Liver (tissue), 8 donors: ENCODE measurements at regions not wholly inside any gene's neighbourhood (a gene's known extent, or its start where the extent isn't known, plus 50 kb on each side); places are given as distances from the start of the nearest gene placed in this dataset.

Experiments
- DNase-seq: peaks from one replicate; pipeline ENCODE4 v3.0.0-alpha.2; 2017; ENCODE audit warnings: low spot score
- H3K27ac ChIP-seq, 2 donors: one replicate each; pipeline ENCODE4 v1.7.0; 2013; ENCODE audit warnings: inconsistent platforms in 2 of 2, low read length in 2 of 2, control low read depth in 1 of 2, low read depth in 1 of 2, mild to moderate bottlenecking in 1 of 2
- H3K27me3 ChIP-seq, 4 donors: one replicate each; pipeline versions ENCODE4 v1.6.1 to v1.7.0; 2013; ENCODE audit warnings: low read length in 3 of 4, inconsistent platforms in 1 of 4, mild to moderate bottlenecking in 1 of 4, moderate library complexity in 1 of 4; ENCODE audit not compliant: control insufficient read depth in 4 of 4, insufficient read depth in 4 of 4
- H3K36me3 ChIP-seq, 4 donors: one replicate each; pipeline versions ENCODE4 v1.6.1 to v1.7.0; 2013; ENCODE audit warnings: low read length in 3 of 4, mild to moderate bottlenecking in 3 of 4, low read depth in 1 of 4, moderate library complexity in 1 of 4; ENCODE audit not compliant: control insufficient read depth in 4 of 4, insufficient read depth in 3 of 4
- H3K4me1 ChIP-seq, 4 donors: one replicate each; pipeline versions ENCODE4 v1.6.1 to v1.7.0; 2013; ENCODE audit warnings: low read length in 3 of 4, mild to moderate bottlenecking in 3 of 4, moderate library complexity in 1 of 4; ENCODE audit not compliant: control insufficient read depth in 4 of 4, insufficient read depth in 4 of 4
- H3K4me3 ChIP-seq, 3 donors: one replicate each; pipeline versions ENCODE4 v1.6.1 to v1.7.0; 2013; ENCODE audit warnings: low read length in 3 of 3, control low read depth in 1 of 3, low read depth in 1 of 3, mild to moderate bottlenecking in 1 of 3
- H3K9ac ChIP-seq, 2 donors: one replicate each; pipeline ENCODE4 v1.7.0; 2013; ENCODE audit warnings: low read length in 2 of 2, mild to moderate bottlenecking in 2 of 2, moderate library complexity in 2 of 2, control low read depth in 1 of 2, low read depth in 1 of 2
- H3K9me3 ChIP-seq, 4 donors: one replicate each; pipeline versions ENCODE4 v1.6.1 to v1.7.0; 2013; ENCODE audit warnings: low read length in 3 of 4; ENCODE audit not compliant: control insufficient read depth in 4 of 4
- EGR1 ChIP-seq, 2 donors: IDR thresholded peaks; 2 replicates each; pipeline ENCODE4 v1.6.1; 2016 to 2018; ENCODE audit warnings: antibody characterized with exemption in 2 of 2, low read depth in 2 of 2
- FOXA1 ChIP-seq: IDR thresholded peaks from 2 replicates; pipeline ENCODE4 v1.6.1; 2016; ENCODE audit warnings: antibody characterized with exemption
- FOXA2 ChIP-seq: IDR thresholded peaks from 2 replicates; pipeline ENCODE4 v1.6.1; 2016; ENCODE audit warnings: antibody characterized with exemption
- GABPA ChIP-seq, 2 donors: IDR thresholded peaks in 1 of 2; conservative IDR thresholded peaks in 1 of 2; 2 replicates each; pipeline ENCODE4 v1.6.1; 2016; ENCODE audit warnings: antibody characterized with exemption in 2 of 2, mild to moderate bottlenecking in 1 of 2, moderate library complexity in 1 of 2
- HNF4A ChIP-seq, 2 donors: conservative IDR thresholded peaks; 2 replicates each; pipeline ENCODE4 v1.6.1; 2016; ENCODE audit warnings: antibody characterized with exemption in 2 of 2, mild to moderate bottlenecking in 2 of 2
- HNF4G ChIP-seq: IDR thresholded peaks from 2 replicates; pipeline ENCODE4 v1.6.1; 2016; ENCODE audit warnings: antibody characterized with exemption
- NR2F2 ChIP-seq: IDR thresholded peaks from 2 replicates; pipeline ENCODE4 v1.6.1; 2016; ENCODE audit warnings: antibody characterized with exemption
- RAD21 ChIP-seq, 2 donors: IDR thresholded peaks; 2 replicates each; pipeline ENCODE4 v1.6.1; 2016; ENCODE audit warnings: antibody characterized with exemption in 2 of 2, mild to moderate bottlenecking in 2 of 2
- SP1 ChIP-seq: IDR thresholded peaks from 2 replicates; pipeline ENCODE4 v1.6.1; 2018; ENCODE audit warnings: antibody characterized with exemption, mild to moderate bottlenecking
- TAF1 ChIP-seq: conservative IDR thresholded peaks from 2 replicates; pipeline ENCODE4 v1.6.1; 2016; ENCODE audit warnings: antibody characterized with exemption, mild to moderate bottlenecking
- YY1 ChIP-seq: IDR thresholded peaks from 2 replicates; pipeline ENCODE4 v1.6.1; 2016; ENCODE audit warnings: antibody characterized with exemption, mild to moderate bottlenecking
- WGBS: extraction: QIAGEN DNeasy Blood & Tissue Kit; methylation state at CpG from one replicate; pipeline ENCODE4 v1.1.7; 2013; 5-methylcytosine and 5-hydroxymethylcytosine counted together
- TF ChIP-seq, protein P1 (sequence below): IDR thresholded peaks from 2 replicates; pipeline ENCODE4 v1.6.1; 2016; ENCODE audit warnings: antibody characterized with exemption
- TF ChIP-seq, protein P2 (sequence below): IDR thresholded peaks from 2 replicates; pipeline ENCODE4 v1.6.1; 2016; ENCODE audit warnings: antibody characterized with exemption
- TF ChIP-seq, protein P3 (sequence below): IDR thresholded peaks from 2 replicates; pipeline ENCODE4 v1.6.1; 2016; ENCODE audit warnings: antibody characterized with exemption
- TF ChIP-seq, protein P4 (sequence below): fragments of 150-350 bp; IDR thresholded peaks from 2 replicates; pipeline ENCODE4 v1.5.1; 2017; ENCODE audit warnings: improper control_type of control experiment, low read depth, low read length; ENCODE audit not compliant: missing input control
- donor health status: healthy.
- donor health status: healthy.
- donor health status: healthy.
- donor health status: healthy.
- donor health status: healthy.

DNA sequence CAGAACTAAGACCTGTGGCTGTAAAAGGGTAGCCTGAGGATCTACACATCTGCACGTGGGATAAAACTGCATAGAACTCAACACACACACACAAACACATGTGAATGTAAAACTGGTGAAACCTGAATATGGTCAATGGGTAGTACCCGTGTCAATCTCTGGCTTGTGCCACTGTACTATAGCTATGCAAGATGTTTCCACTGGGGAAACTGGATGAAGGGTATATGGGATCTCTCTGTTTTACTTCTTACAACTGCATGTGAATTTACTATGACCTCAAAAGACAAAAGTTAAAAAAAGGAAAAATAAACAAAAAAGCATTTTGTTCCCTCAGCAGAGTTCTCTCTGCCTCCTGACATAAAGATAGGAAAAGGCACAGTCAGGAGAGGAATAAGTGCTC lies 143.3 kb upstream of the LHX1 start:
- H3K4me1 ChIP-seq = no peaks in the 10 kb centered on the region
- TF ChIP-seq FOXA1 (no peak), HNF4A (conservative IDR thresholded peaks at IDR 0.05) (no peak), TAF1 (no peak), FOXA2 (no peak), RAD21 (IDR thresholded peaks at IDR 0.05) (no peak), NR2F2 (no peak), YY1 (no peak), HNF4G (no peak), EGR1 (IDR thresholded peaks at IDR 0.05; ENCODE audit: low read depth in 2 of 2) (no peak), SP1 (no peak)
- TF ChIP-seq, protein P1, sequence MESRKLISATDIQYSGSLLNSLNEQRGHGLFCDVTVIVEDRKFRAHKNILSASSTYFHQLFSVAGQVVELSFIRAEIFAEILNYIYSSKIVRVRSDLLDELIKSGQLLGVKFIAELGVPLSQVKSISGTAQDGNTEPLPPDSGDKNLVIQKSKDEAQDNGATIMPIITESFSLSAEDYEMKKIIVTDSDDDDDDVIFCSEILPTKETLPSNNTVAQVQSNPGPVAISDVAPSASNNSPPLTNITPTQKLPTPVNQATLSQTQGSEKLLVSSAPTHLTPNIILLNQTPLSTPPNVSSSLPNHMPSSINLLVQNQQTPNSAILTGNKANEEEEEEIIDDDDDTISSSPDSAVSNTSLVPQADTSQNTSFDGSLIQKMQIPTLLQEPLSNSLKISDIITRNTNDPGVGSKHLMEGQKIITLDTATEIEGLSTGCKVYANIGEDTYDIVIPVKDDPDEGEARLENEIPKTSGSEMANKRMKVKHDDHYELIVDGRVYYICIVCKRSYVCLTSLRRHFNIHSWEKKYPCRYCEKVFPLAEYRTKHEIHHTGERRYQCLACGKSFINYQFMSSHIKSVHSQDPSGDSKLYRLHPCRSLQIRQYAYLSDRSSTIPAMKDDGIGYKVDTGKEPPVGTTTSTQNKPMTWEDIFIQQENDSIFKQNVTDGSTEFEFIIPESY = no peak
- TF ChIP-seq, protein P2, sequence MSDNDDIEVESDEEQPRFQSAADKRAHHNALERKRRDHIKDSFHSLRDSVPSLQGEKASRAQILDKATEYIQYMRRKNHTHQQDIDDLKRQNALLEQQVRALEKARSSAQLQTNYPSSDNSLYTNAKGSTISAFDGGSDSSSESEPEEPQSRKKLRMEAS = no peak
- TF ChIP-seq, protein P3, sequence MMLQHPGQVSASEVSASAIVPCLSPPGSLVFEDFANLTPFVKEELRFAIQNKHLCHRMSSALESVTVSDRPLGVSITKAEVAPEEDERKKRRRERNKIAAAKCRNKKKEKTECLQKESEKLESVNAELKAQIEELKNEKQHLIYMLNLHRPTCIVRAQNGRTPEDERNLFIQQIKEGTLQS = no peak
- WGBS = 85% methylated on average over 2 of the region's 2 CpGs
- DNase-seq = no peak
- peaks cover 0 to 17% (median 5%) of the 10 kb centered on the region in 4 donors for H3K27me3 ChIP-seq
- H3K9me3 ChIP-seq = no peaks in the 10 kb centered on the region
- H3K27ac ChIP-seq = no peak overlapping the region
- no peak overlapping the region for H3K4me3 ChIP-seq
- H3K9ac ChIP-seq = no peak overlapping the region
- no peaks in the 10 kb centered on the region for H3K36me3 ChIP-seq

DNA sequence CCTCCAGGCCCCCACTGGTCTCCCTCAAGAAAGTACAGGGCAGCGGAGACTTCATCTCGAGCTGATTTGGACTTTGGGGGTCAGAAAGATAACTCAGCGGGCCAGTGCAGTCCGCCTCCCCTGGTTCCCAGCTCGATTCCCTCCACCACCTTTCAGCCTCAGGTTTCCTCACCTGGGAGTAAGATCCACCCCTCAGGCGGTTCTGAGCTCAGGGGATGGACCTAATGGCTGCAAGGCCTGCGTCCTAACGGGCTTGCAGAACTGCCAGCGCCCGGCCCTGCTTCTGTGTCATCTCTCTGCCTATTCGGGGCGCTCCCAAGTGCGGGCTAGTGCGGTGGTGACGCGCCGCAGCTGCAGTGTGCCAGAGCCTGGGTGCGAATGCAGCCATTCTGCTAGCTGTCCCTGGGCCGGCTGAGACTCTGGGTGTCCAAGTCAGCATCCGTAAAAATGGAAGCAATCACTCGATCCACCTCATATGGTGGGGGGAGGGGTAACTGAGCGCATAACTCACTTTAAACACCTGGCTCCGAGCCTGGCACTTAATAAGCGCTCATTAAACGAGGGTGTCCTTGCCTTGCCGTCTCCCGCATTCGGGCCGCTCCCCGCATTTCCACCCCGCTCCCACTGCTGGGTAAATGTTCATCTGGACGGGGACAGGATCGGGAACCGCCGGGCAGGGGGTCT lies 129.6 kb upstream of the LHX1 start:
- DNase-seq = no peak
- no peak overlapping the region for H3K27ac ChIP-seq
- peaks cover 0 to 11% (median 9%) of the 10 kb centered on the region in 4 donors for H3K27me3 ChIP-seq
- H3K9ac ChIP-seq = no peak overlapping the region
- TF ChIP-seq RAD21 (IDR thresholded peaks at IDR 0.05) (no peak), FOXA2 (no peak), HNF4A (conservative IDR thresholded peaks at IDR 0.05) (no peak), SP1 (no peak), NR2F2 (no peak), GABPA (IDR thresholded peaks at IDR 0.05 in 1 of 2, conservative IDR thresholded peaks at IDR 0.05 in 1 of 2) (no peak), TAF1 (no peak), EGR1 (IDR thresholded peaks at IDR 0.05; ENCODE audit: low read depth in 2 of 2) (no peak), YY1 (no peak), HNF4G (no peak), FOXA1 (no peak)
- TF ChIP-seq, protein P1 = no peak
- TF ChIP-seq, protein P4, sequence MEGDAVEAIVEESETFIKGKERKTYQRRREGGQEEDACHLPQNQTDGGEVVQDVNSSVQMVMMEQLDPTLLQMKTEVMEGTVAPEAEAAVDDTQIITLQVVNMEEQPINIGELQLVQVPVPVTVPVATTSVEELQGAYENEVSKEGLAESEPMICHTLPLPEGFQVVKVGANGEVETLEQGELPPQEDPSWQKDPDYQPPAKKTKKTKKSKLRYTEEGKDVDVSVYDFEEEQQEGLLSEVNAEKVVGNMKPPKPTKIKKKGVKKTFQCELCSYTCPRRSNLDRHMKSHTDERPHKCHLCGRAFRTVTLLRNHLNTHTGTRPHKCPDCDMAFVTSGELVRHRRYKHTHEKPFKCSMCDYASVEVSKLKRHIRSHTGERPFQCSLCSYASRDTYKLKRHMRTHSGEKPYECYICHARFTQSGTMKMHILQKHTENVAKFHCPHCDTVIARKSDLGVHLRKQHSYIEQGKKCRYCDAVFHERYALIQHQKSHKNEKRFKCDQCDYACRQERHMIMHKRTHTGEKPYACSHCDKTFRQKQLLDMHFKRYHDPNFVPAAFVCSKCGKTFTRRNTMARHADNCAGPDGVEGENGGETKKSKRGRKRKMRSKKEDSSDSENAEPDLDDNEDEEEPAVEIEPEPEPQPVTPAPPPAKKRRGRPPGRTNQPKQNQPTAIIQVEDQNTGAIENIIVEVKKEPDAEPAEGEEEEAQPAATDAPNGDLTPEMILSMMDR = no peak
- TF ChIP-seq, protein P3 = no peak
- TF ChIP-seq, protein P2 = no peak
- WGBS = 21% methylated on average over 35 of the region's 35 CpGs
- H3K4me1 ChIP-seq = peaks cover 0 to 11% (median 4%) of the 10 kb centered on the region in 4 donors
- H3K9me3 ChIP-seq = no peaks in the 10 kb centered on the region
- H3K4me3 ChIP-seq = no peak overlapping the region
- no peaks in the 10 kb centered on the region for H3K36me3 ChIP-seq
